SK-N-MC (cell line): ENCODE measurements at regions not wholly inside any gene's neighbourhood (a gene's known extent, or its start where the extent isn't known, plus 50 kb on each side); places are given as distances from the start of the nearest gene placed in this dataset.

Experiments
- EZH2 ChIP-seq: fragments of 200-600 bp; sonication (generic); IDR thresholded peaks from one replicate; pipeline ENCODE4 v1.6.1; 2017; ENCODE audit warnings: antibody characterized with exemption
- POLR2AphosphoS5 ChIP-seq: IDR thresholded peaks from 2 replicates; pipeline ENCODE4 v1.6.1; 2012; ENCODE audit warnings: mild to moderate bottlenecking, low read depth, low read length, borderline replicate concordance

DNA sequence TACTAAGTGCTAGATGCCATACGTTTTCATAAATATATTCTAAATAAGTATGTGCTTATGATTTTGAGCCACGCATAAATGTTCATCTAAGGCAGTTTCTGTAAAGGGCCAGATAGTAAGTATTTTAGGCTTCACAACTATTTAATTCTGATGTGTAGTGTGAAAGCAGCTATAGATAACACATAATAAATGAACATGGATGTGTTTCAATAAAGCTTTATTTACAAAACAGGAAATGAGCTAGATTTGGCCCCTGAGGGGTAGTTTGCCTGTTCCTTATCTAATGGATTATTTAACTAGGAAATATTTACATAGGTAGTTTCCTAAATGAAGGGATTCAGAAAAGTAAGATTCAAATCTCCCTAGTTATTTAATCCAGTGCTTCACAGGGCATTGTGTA is 557.6 kb upstream of the PKN2 start:
- TF ChIP-seq POLR2AphosphoS5 (no peak), EZH2 (no peak)
